NCI-H2196 (cell line): ENCODE measurements at regions not wholly inside any gene's neighbourhood (a gene's known extent, or its start where the extent isn't known, plus 50 kb on each side); places are given as distances from the start of the nearest gene placed in this dataset.

Source experiments
- DNase-seq: peaks from one replicate; lab custom pipeline; 2025; ENCODE audit not compliant: unreplicated experiment; lab: John Stamatoyannopoulos, UW

- DNase-seq = no peak
These were observed 207.9 kb upstream of the NT5C1B start for GRCh38 chr2:18797133-18797845.

GRCh38 chr2:18795906-18796305 is 206.5 kb upstream of the NT5C1B start:
- DNase-seq = no peak

- DNase-seq = no peak
These were observed 203.3 kb upstream of the NT5C1B start for GRCh38 chr2:18792684-18793083.

- DNase-seq = no peak
These were observed 202.9 kb upstream of the NT5C1B start for GRCh38 chr2:18792226-18792629.

- no peak for DNase-seq
These were observed 201.9 kb upstream of the NT5C1B start for GRCh38 chr2:18791172-18791797.

GRCh38 chr2:18790509-18791171 is 201.3 kb upstream of the NT5C1B start:
- no peak for DNase-seq

GRCh38 chr2:18788592-18788991 is 199.2 kb upstream of the NT5C1B start:
- no peak for DNase-seq

GRCh38 chr2:18787726-18788125 is 198.4 kb upstream of the NT5C1B start:
- DNase-seq = no peak

GRCh38 chr2:18784245-18784644 is 194.9 kb upstream of the NT5C1B start:
- DNase-seq = no peak

- DNase-seq = no peak
These were observed 192.3 kb upstream of the NT5C1B start for GRCh38 chr2:18781541-18782280.

- DNase-seq = peak; percentile 30
These were observed 188.0 kb upstream of the NT5C1B start for GRCh38 chr2:18777250-18777812.

GRCh38 chr2:18771212-18771611 is 181.8 kb upstream of the NT5C1B start:
- DNase-seq = no peak

- no peak for DNase-seq
These were observed 174.0 kb upstream of the NT5C1B start for GRCh38 chr2:18763338-18763737.

GRCh38 chr2:18762667-18763066 is 173.3 kb upstream of the NT5C1B start:
- no peak for DNase-seq

- DNase-seq = no peak
These were observed 164.9 kb upstream of the NT5C1B start for GRCh38 chr2:18754286-18754685.

GRCh38 chr2:18753722-18754121 is 164.4 kb upstream of the NT5C1B start:
- no peak for DNase-seq

GRCh38 chr2:18752667-18753422 is 163.5 kb upstream of the NT5C1B start:
- DNase-seq = peak; percentile 69

- peak; percentile 18 for DNase-seq
These were observed 162.7 kb upstream of the NT5C1B start for GRCh38 chr2:18752022-18752493.

- no peak for DNase-seq
These were observed 161.5 kb upstream of the NT5C1B start for GRCh38 chr2:18750672-18751554.
